Neural progenitor cell (in vitro differentiated cells): ENCODE measurements at regions not wholly inside any gene's neighbourhood (a gene's known extent, or its start where the extent isn't known, plus 50 kb on each side); places are given as distances from the start of the nearest gene placed in this dataset.

Experiments
- DNase-seq: peaks from one replicate; pipeline ENCODE4 v3.0.0-alpha.2; 2016; ENCODE audit warnings: low spot score
- H2AFZ ChIP-seq: fragments of 200-600 bp; sonication (generic); replicated peaks from 2 replicates; pipeline ENCODE4 v1.6.1; 2016; ENCODE audit warnings: antibody characterized with exemption
- H3F3A ChIP-seq: fragments of 200-600 bp; sonication (generic); 2 replicates; pipeline ENCODE4 v1.6.1; 2016; ENCODE audit warnings: antibody characterized with exemption, low read depth
- H3K27ac ChIP-seq: fragments of 200-600 bp; sonication (generic); 2 replicates; pipeline ENCODE4 v1.5.1; 2016; ENCODE audit warnings: mild to moderate bottlenecking
- H3K27me3 ChIP-seq: fragments of 200-600 bp; sonication (generic); 2 replicates; pipeline ENCODE4 v1.6.1; 2016; ENCODE audit warnings: mild to moderate bottlenecking, moderate library complexity
- H3K36me3 ChIP-seq: fragments of 200-600 bp; sonication (generic); 2 replicates; pipeline ENCODE4 v1.5.1; 2016
- H3K4me1 ChIP-seq: fragments of 200-600 bp; sonication (generic); 2 replicates; pipeline ENCODE4 v1.6.1; 2016; ENCODE audit warnings: mixed run types
- H3K4me2 ChIP-seq: fragments of 200-600 bp; sonication (generic); 2 replicates; pipeline ENCODE4 v1.6.1; 2016
- H3K4me3 ChIP-seq: fragments of 200-600 bp; sonication (generic); 2 replicates; pipeline ENCODE4 v1.5.1; 2016
- H3K79me2 ChIP-seq: fragments of 200-600 bp; sonication (generic); 2 replicates; pipeline ENCODE4 v1.6.1; 2016; ENCODE audit warnings: low read depth
- H3K9ac ChIP-seq: fragments of 200-600 bp; sonication (generic); 2 replicates; pipeline ENCODE4 v1.6.1; 2016
- H3K9me3 ChIP-seq: fragments of 200-600 bp; sonication (generic); 2 replicates; pipeline ENCODE4 v1.5.1; 2016; ENCODE audit warnings: low read depth
- H4K20me1 ChIP-seq: fragments of 200-600 bp; sonication (generic); 2 replicates; pipeline ENCODE4 v1.6.1; 2016; ENCODE audit warnings: low read depth
- H3K27ac Mint-ChIP-seq: 3 replicates; pipeline ENCODE4 v1.8.0; 2021; ENCODE audit warnings: mixed read lengths
- H3K27me3 Mint-ChIP-seq: 2 replicates; pipeline ENCODE4 v1.8.0; 2022; ENCODE audit warnings: low read depth, mild to moderate bottlenecking, inconsistent platforms, moderate library complexity, mixed read lengths; ENCODE audit not compliant: insufficient read depth
- H3K36me3 Mint-ChIP-seq: 3 replicates; pipeline ENCODE4 v1.8.0; 2021; ENCODE audit warnings: mixed read lengths
- H3K4me1 Mint-ChIP-seq: 3 replicates; pipeline ENCODE4 v1.8.0; 2021; ENCODE audit warnings: mixed read lengths
- H3K4me3 Mint-ChIP-seq: 3 replicates; pipeline ENCODE4 v1.8.0; 2021; ENCODE audit warnings: mild to moderate bottlenecking, moderate library complexity, mixed read lengths
- H3K9me3 Mint-ChIP-seq: 3 replicates; pipeline ENCODE4 v1.8.0; 2020; ENCODE audit warnings: mixed read lengths
- EZH2 ChIP-seq: fragments of 200-600 bp; sonication (generic); IDR thresholded peaks from 2 replicates; pipeline ENCODE4 v1.6.1; 2017; ENCODE audit warnings: antibody characterized with exemption, mild to moderate bottlenecking, moderate library complexity
- EZH2phosphoT487 ChIP-seq: fragments of 200-600 bp; sonication (generic); IDR thresholded peaks from 2 replicates; pipeline ENCODE4 v1.6.1; 2017; ENCODE audit warnings: antibody characterized with exemption
- TF ChIP-seq, protein P1 (sequence below): fragments of 200-600 bp; sonication (generic); IDR thresholded peaks from 2 replicates; pipeline ENCODE4 v1.5.1; 2017; ENCODE audit warnings: antibody characterized with exemption, mild to moderate bottlenecking

DNA sequence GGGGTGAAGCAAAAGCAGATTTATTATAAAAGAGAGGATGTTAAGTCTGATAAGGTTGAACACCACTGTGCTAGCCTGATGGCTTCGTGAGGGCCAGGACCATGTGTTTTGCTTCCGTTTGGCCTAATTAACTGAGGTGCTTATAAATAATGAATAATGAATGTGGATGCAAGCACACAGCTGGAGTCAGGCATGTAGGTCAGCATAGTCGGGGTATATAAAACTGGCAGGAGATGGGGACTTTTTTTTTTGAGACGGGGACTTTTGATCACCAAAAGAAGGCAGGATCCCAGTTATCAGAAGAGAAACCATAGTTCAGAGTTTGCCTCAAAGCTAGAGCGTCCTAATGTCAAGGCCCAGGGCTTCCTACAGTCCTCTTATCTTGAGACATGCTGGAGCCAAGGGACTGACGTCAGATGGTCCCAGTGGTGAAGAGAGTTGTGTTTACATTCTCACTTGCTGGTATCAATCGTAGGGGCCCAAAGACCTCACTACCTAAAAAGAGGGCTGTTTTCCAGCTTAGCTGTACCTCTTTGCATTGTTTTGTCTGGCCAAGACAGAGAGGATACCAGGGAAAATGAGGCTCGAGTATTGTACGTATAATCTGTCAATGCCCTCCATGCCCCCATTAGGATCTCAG lies 50.4 kb downstream of the RTL9 start:
- Mint-ChIP-seq H3K9me3 (no peaks in the 10 kb centered on the region), H3K27ac (peak overlapping the region; percentile 35)
- H2AFZ ChIP-seq = no peak overlapping the region

DNA sequence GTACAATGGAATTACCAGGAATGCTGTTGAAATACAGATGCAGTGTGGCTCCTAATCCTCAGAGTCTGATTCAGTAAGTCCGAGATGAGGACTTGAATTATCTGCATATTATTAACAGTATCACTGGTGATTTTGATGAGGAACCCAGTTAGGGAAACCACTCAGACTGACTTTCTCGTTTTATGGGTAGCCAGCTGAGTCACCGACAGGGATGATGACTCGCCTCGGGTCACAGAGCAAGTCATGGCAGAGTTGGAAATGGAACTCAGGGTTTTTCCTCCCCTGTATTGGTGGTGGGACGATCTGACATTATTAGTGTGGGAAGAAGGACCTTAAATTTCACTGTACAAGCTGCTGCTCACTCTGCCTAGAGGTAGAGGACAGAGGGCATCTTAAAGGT lies 51.3 kb downstream of the RTL9 start:
- peaks cover 30% of the 10 kb centered on the region for H3K4me1 Mint-ChIP-seq
- Histone ChIP-seq H3K79me2 (no peaks in the 10 kb centered on the region), H4K20me1 (no peaks in the 10 kb centered on the region), H3K27me3 (no peaks in the 10 kb centered on the region), H3K36me3 (no peaks in the 10 kb centered on the region), H3K4me2 (no peak overlapping the region), H3K4me1 (no peaks in the 10 kb centered on the region), H3K9me3 (no peaks in the 10 kb centered on the region), H2AFZ (no peak overlapping the region), H3F3A (no peaks in the 10 kb centered on the region), H3K4me3 (no peak overlapping the region), H3K9ac (no peak overlapping the region), H3K27ac (no peak overlapping the region)
- TF ChIP-seq, protein P1, sequence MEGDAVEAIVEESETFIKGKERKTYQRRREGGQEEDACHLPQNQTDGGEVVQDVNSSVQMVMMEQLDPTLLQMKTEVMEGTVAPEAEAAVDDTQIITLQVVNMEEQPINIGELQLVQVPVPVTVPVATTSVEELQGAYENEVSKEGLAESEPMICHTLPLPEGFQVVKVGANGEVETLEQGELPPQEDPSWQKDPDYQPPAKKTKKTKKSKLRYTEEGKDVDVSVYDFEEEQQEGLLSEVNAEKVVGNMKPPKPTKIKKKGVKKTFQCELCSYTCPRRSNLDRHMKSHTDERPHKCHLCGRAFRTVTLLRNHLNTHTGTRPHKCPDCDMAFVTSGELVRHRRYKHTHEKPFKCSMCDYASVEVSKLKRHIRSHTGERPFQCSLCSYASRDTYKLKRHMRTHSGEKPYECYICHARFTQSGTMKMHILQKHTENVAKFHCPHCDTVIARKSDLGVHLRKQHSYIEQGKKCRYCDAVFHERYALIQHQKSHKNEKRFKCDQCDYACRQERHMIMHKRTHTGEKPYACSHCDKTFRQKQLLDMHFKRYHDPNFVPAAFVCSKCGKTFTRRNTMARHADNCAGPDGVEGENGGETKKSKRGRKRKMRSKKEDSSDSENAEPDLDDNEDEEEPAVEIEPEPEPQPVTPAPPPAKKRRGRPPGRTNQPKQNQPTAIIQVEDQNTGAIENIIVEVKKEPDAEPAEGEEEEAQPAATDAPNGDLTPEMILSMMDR = no peak
- TF ChIP-seq EZH2phosphoT487 (no peak), EZH2 (no peak)
- no peak for DNase-seq
- H3K27me3 Mint-ChIP-seq = peaks cover 9% of the 10 kb centered on the region
- no peak overlapping the region for H3K4me3 Mint-ChIP-seq
- H3K27ac Mint-ChIP-seq = no peak overlapping the region
- no peaks in the 10 kb centered on the region for H3K9me3 Mint-ChIP-seq
- H3K36me3 Mint-ChIP-seq = no peaks in the 10 kb centered on the region

More for the DNA sequence above, 50.4 kb downstream of the RTL9 start:
- Mint-ChIP-seq H3K4me3 (no peak overlapping the region), H3K4me1 (peaks cover 33% of the 10 kb centered on the region), H3K27me3 (peaks cover 9% of the 10 kb centered on the region), H3K36me3 (no peaks in the 10 kb centered on the region)
- H3K27ac ChIP-seq = no peak overlapping the region
- no peaks in the 10 kb centered on the region for H3K4me1 ChIP-seq
- TF ChIP-seq EZH2phosphoT487 (no peak), EZH2 (no peak)
- TF ChIP-seq, protein P1 = no peak
- H3K4me3 ChIP-seq = no peak overlapping the region
- no peaks in the 10 kb centered on the region for H3K9me3 ChIP-seq
- no peak overlapping the region for H3K9ac ChIP-seq
- H3K4me2 ChIP-seq = no peak overlapping the region
- DNase-seq = no peak
- H3K27me3 ChIP-seq = no peaks in the 10 kb centered on the region
- H3F3A ChIP-seq = no peaks in the 10 kb centered on the region
- H4K20me1 ChIP-seq = no peaks in the 10 kb centered on the region
- H3K36me3 ChIP-seq = no peaks in the 10 kb centered on the region
- H3K79me2 ChIP-seq = no peaks in the 10 kb centered on the region

DNA sequence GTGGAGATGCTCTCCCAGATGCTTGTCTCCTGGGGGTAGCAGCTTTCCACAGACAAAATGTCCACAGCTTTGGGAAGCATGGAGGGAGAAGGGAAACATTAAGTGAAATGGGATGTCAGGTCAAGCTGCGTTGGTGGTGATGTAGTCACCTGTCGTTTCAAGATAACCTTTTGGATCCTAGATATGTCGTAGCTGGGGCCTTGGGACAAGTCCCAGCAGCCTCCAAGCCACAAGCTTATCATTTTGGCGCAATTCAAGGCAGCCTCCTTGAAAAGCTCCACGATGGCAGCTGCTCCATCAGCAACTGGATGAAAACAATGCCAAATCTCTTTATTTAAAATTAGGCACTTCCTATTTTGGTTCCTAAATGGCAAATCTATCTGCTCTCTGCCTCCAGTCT lies 52.0 kb downstream of the RTL9 start:
- no peak for DNase-seq
- TF ChIP-seq, protein P1 = no peak
- no peak for TF ChIP-seq EZH2phosphoT487
- no peak for TF ChIP-seq EZH2
- no peak overlapping the region for H3K4me2 ChIP-seq
- H3K4me3 ChIP-seq = no peak overlapping the region
- Mint-ChIP-seq H3K27ac (no peak overlapping the region), H3K9me3 (no peaks in the 10 kb centered on the region), H3K4me3 (no peak overlapping the region), H3K4me1 (peaks cover 34% of the 10 kb centered on the region), H3K36me3 (no peaks in the 10 kb centered on the region), H3K27me3 (peaks cover 9% of the 10 kb centered on the region)
- H3K4me1 ChIP-seq = no peaks in the 10 kb centered on the region
- H3K9ac ChIP-seq = no peak overlapping the region
- H3K27me3 ChIP-seq = no peaks in the 10 kb centered on the region
- no peaks in the 10 kb centered on the region for H3K9me3 ChIP-seq
- H4K20me1 ChIP-seq = no peaks in the 10 kb centered on the region
- no peaks in the 10 kb centered on the region for H3K79me2 ChIP-seq
- H3F3A ChIP-seq = no peaks in the 10 kb centered on the region
- H3K27ac ChIP-seq = no peak overlapping the region
- H3K36me3 ChIP-seq = no peaks in the 10 kb centered on the region
- H2AFZ ChIP-seq = no peak overlapping the region
